SU-DHL-6 (cell line): ENCODE measurements at regions not wholly inside any gene's neighbourhood (a gene's known extent, or its start where the extent isn't known, plus 50 kb on each side); places are given as distances from the start of the nearest gene placed in this dataset.

Experiments
- CTCF ChIP-seq: fragments of 200-600 bp; sonication (generic); IDR thresholded peaks from one replicate; pipeline ENCODE4 v1.5.1; 2017; ENCODE audit warnings: antibody characterized with exemption, mild to moderate bottlenecking, low read length, moderate library complexity; ENCODE audit not compliant: insufficient read depth, poor library complexity, severe bottlenecking
- EZH2phosphoT487 ChIP-seq: fragments of 200-600 bp; sonication (generic), shearing (Covaris generic); conservative IDR thresholded peaks from 2 replicates; pipeline ENCODE4 v1.6.1; 2018; ENCODE audit warnings: mild to moderate bottlenecking, antibody characterized with exemption, low read length, moderate library complexity, mixed read lengths

GRCh38 chr6:22020299-22021003 is 276.4 kb downstream of the PRL start:
- TF ChIP-seq CTCF (no peak), EZH2phosphoT487 (no peak)
